GM12891 (cell line): ENCODE measurements at regions not wholly inside any gene's neighbourhood (a gene's known extent, or its start where the extent isn't known, plus 50 kb on each side); places are given as distances from the start of the nearest gene placed in this dataset.
"Not testable (repeated sequence)": the region's sequence is repeated elsewhere in the genome, so short reads cannot be mapped to it uniquely, and the experiment has no call there.

ENCODE experiments used
- DNase-seq: peaks from one replicate; pipeline ENCODE4 v3.0.0; 2011; ENCODE audit warnings: low spot score; ENCODE audit not compliant: insufficient read length
- FAIRE-seq: peaks from 2 replicates; lab custom pipeline; 2011; peaks lifted over from hg19 to GRCh38; lab: Jason Lieb, UNC
- PAX5 ChIP-seq: IDR thresholded peaks from 2 replicates; pipeline ENCODE4 v1.6.1; 2011; ENCODE audit warnings: low read length, moderate library complexity, mild to moderate bottlenecking; ENCODE audit not compliant: insufficient read depth, severe bottlenecking
- POLR2A ChIP-seq: IDR thresholded peaks from 2 replicates; pipeline ENCODE4 v1.6.1; 2011; ENCODE audit warnings: low read depth, low read length, control low read depth
- POLR2AphosphoS5 ChIP-seq: IDR thresholded peaks from 2 replicates; pipeline ENCODE4 v1.6.1; 2011; ENCODE audit warnings: low read depth, low read length, control low read depth
- POU2F2 ChIP-seq: IDR thresholded peaks from 2 replicates; pipeline ENCODE4 v1.6.1; 2011; ENCODE audit warnings: low read depth, mild to moderate bottlenecking, control low read depth, low read length, moderate library complexity
- SPI1 ChIP-seq: IDR thresholded peaks from 2 replicates; pipeline ENCODE4 v1.6.1; 2011; ENCODE audit warnings: low read depth, low read length, control low read depth
- TAF1 ChIP-seq: IDR thresholded peaks from 2 replicates; pipeline ENCODE4 v1.6.1; 2011; ENCODE audit warnings: low read depth, low read length, control low read depth

DNA sequence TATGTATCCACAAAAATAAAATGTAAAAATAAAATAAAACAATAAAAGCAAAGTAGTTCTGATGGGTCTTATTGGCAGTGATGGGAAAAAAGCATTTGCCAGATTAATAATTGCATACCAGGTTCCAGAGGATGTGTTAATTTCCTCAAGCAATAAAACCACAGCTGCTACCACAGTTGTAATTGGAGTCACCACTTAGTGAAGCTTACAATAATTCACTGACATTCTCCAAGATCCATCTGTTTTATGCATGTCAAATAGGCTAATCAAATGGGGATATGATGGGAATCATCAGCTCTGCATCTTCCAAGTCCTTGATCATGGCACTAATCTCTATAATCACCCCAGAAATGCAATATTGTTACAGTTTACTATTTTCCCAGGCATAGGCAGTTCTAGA lies 123.5 kb upstream of the EMCN start:
- DNase-seq: no peak
- FAIRE-seq: no peak
- TF ChIP-seq POLR2A (no peak), POU2F2 (no peak), POLR2AphosphoS5 (no peak), PAX5 (no peak), SPI1 (no peak), TAF1 (no peak)

DNA sequence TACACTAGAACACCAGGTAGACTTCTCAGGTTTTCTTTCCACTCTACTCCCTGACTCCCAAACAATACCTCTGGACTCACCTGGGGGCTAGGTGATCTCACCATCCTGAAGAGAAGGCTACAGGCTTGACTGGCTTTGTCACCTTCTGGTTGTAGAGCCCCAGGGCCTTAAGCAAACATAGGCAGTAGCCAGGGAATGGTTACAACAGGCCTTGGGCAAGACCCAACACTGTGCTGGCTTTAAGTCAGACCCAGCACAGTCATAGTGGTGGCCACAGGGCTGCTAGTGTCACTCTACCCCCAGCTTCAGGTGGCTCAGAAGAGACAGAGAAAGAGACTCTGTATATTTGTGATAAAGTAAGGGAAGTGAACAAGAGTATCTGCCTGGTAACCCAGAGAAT lies 118.1 kb upstream of the EMCN start:
- TF ChIP-seq POU2F2: no peak
- TF ChIP-seq POLR2AphosphoS5: no peak
- TF ChIP-seq TAF1: no peak
- TF ChIP-seq PAX5: no peak
- no peak for TF ChIP-seq SPI1
- no peak for TF ChIP-seq POLR2A
- FAIRE-seq (no peak), DNase-seq (no peak)

DNA sequence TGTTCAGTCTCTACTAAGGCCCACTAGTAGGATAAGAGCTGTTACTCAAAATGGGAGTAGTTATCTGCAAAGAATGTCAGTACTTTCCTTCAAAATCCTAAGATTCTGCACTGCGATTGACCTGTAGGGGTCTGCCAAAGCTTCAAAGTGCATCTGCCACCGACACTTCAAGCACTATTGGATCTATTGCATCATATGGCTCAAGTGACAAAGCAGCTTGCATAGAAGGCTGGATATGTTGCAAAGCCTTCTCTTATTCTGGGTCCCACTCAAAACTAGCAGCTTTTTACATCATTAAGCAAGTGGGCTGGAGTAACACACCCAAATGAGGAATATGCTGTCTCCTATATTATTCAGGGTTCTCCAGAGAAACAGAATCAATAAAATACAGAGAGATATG lies 115.4 kb upstream of the EMCN start:
- DNase-seq (no peak), FAIRE-seq (no peak)
- TF ChIP-seq TAF1: no peak
- no peak for TF ChIP-seq SPI1
- TF ChIP-seq PAX5: no peak
- TF ChIP-seq POLR2A: no peak
- TF ChIP-seq POU2F2: no peak
- TF ChIP-seq POLR2AphosphoS5: no peak

DNA sequence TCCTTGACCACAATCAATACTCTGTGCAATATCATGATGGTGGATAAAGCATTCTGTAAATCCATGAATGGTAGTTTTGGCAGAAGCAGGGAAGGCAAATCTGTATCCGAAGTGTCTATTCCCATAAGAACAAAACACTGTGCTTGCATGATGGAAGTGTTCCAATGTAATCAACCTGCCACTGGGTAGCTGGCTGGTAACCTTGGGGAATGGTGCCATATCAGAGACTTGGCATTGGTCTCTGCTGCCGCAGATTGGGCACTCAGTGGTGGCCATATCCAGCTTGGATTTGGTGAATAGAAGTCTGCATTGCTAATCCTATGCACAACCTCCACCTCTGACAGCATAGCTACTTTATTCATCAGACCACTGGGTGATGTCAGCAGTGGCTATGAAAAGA lies 114.3 kb upstream of the EMCN start:
- no peak for DNase-seq
- FAIRE-seq: no peak
- TF ChIP-seq POU2F2 (no peak), POLR2A (no peak), POLR2AphosphoS5 (no peak), SPI1 (no peak), TAF1 (no peak), PAX5 (no peak)

DNA sequence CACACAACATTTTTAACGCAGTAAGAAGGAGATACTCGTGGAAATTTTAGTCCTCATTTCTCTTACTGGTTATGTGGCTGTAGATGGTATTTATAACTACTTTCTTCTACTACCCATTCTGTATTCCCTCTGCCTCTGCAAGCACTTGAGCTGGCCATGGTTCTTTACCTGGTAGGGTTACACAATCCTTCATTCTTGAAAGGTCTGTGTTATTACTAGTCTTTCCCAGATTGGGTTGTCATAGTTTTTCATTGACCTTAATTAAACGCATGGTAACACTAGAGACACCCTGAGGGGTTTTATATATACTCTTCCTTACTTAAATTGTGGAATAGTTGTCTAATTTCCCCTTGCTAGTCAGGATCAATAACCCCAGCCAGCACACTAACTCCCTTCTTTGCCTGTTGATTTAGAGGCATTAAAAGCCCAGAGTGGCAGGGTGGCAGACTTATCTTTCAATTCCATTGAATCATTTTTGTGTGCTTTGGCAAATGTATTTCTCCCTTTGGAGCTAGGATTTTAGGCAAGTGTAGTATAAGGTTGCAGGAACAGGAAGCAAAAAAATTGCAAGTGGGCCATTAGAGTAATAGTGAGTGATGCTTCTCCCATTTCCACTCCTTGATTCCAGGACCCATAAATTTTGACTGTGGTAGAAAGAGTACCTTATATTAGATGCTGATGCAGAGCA lies 113.6 kb upstream of the EMCN start:
- no peak for TF ChIP-seq PAX5
- TF ChIP-seq POU2F2: no peak
- TF ChIP-seq SPI1: no peak
- TF ChIP-seq POLR2A: no peak
- no peak for TF ChIP-seq POLR2AphosphoS5
- no peak for TF ChIP-seq TAF1
- DNase-seq: no peak
- no peak for FAIRE-seq

DNA sequence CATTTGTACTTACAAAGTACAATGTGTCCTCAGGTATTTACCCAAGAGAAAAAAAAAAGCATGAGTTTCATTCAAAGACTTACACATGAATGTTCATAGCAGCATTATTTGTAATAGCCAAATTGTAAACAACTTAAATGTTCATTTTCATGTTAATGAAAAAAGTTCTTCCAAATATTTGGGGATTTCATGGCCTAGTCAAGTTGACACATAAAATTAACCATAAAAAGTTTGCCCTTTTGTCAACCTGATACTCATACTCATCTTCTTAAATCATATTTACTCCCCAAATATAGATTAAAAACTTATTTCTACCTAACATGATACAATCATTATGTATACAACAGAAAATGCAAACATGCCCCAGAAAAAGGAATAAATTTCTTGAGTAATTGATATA lies 112.5 kb upstream of the EMCN start:
- FAIRE-seq (no peak), DNase-seq (no peak)
- no peak for TF ChIP-seq POLR2AphosphoS5
- no peak for TF ChIP-seq SPI1
- TF ChIP-seq TAF1: no peak
- TF ChIP-seq POU2F2: no peak
- TF ChIP-seq POLR2A: no peak
- TF ChIP-seq PAX5: no peak

DNA sequence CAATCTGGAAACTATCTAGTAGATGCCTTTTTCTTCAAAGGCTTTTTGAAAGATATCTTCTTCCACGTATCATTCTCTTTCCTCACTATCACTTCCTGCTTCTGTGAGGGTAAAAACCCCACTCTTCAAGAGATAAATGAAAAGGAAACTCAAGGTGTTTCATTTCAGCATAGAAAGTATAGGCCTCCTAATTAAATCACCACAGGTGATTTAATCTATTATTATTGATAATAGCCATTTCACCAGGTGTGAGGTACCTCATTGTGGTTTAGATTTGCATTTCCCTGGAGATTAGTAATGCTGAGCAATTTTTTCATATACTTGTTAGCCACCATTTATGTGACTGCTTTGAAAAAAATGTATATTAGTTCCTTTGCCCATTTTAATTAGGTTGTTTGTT lies 92.0 kb upstream of the EMCN start:
- TF ChIP-seq SPI1 (no peak), POLR2AphosphoS5 (no peak), TAF1 (no peak), POU2F2 (no peak), PAX5 (no peak), POLR2A (no peak)
- FAIRE-seq (no peak), DNase-seq (no peak)

DNA sequence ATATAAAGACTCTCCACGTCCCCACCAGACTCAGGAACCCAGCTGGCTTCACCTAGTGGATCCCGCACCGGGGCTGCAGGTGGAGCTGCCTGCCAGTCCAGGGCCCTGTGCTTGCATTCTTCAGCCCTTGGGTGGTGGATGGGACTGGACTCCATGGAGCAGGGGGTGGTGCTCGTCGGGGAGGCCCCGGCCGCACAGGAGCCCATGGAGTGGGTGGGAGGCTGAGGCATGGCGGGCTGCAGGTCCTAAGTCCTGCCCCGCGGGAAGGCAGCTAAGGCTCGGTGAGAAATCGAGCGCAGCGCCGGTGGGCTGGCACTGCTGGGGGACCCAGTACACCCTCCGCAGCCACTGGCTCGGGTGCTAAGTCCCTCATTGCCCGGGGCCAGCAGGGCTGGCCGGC lies 90.8 kb upstream of the EMCN start:
- not testable (repeated sequence) for FAIRE-seq, DNase-seq

DNA sequence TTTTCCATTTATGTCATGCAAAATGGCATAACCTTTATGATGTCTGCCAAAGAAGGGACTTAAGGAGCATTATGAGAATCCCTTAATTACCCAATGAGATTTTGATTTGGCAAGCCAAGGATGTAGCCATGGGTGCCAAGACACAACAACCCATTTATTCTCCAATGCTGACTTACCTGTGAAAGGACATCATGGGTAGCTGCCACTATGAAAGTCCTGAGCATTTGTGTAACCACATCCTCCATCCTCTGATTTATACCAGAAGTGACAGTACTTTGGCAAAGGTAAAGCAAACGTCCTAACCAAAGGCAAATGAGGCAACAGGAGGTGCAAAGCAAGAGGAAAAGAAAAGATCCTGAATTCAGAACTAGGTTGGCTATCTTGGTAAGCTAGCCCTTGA lies 87.3 kb upstream of the EMCN start:
- TF ChIP-seq TAF1: no peak
- no peak for TF ChIP-seq SPI1
- no peak for TF ChIP-seq PAX5
- no peak for TF ChIP-seq POLR2AphosphoS5
- TF ChIP-seq POU2F2: no peak
- TF ChIP-seq POLR2A: no peak
- FAIRE-seq: no peak
- no peak for DNase-seq

DNA sequence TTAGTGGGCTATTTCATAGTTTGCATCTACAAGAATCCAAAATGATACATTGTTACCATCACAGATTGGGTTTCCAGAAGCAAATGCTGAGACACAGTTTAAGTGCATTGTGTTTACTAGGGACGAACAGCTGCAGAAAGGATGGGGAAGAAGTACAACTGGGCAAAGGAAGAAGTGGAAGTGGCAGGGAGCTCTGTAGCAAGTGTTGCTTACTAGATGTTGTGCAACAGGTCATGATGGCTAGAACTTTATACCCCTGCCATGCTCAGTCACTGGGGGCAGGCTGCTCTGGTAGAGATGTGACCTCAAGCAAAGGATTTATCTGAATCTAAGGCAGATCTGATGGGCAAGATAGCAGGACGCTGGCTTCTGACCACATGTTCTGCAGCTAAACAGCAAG lies 76.1 kb upstream of the EMCN start:
- FAIRE-seq (no peak), DNase-seq (no peak)
- TF ChIP-seq SPI1 (no peak), PAX5 (no peak), POLR2AphosphoS5 (no peak), POU2F2 (no peak), TAF1 (no peak), POLR2A (no peak)
